Femur (tissue), 1 donor: ENCODE measurements at regions not wholly inside any gene's neighbourhood (a gene's known extent, or its start where the extent isn't known, plus 50 kb on each side); places are given as distances from the start of the nearest gene placed in this dataset.
A peak's percentile ranks its signal among the peaks of the same experiment; 100 is the strongest.

Source experiments
- DNase-seq: peaks from one replicate; pipeline ENCODE4 v3.0.0-alpha.2; 2017

GRCh38 chr6:98477231-98477630 lies 357.1 kb upstream of the POU3F2 start:
- DNase-seq: peak; percentile 15

DNA sequence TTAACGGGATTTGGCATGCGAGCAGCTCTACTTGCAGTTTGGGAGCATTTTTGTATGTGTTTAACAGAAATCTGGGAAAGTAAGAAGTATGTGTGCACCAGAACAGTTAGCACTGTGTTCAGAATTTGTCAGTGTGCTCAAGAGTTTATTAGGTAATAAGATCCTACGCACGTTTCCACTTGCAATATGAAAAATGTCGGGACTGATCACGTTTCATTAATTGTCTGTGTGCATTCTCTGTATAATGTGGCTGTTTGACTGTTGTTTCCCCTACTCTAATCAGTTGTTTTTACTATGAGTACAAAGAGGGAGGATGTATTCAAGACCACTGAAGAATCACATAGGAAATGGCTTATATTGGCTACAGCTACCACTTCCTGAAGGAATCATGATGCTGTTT lies 349.7 kb upstream of the POU3F2 start:
- no peak for DNase-seq

- no peak for DNase-seq
Observed at GRCh38 chr6:98485593-98485992, 348.8 kb upstream of the POU3F2 start.

- no peak for DNase-seq
Observed at GRCh38 chr6:98486057-98486456, 348.3 kb upstream of the POU3F2 start.

- no peak for DNase-seq
Observed at GRCh38 chr6:98487612-98488011, 346.8 kb upstream of the POU3F2 start.

DNA sequence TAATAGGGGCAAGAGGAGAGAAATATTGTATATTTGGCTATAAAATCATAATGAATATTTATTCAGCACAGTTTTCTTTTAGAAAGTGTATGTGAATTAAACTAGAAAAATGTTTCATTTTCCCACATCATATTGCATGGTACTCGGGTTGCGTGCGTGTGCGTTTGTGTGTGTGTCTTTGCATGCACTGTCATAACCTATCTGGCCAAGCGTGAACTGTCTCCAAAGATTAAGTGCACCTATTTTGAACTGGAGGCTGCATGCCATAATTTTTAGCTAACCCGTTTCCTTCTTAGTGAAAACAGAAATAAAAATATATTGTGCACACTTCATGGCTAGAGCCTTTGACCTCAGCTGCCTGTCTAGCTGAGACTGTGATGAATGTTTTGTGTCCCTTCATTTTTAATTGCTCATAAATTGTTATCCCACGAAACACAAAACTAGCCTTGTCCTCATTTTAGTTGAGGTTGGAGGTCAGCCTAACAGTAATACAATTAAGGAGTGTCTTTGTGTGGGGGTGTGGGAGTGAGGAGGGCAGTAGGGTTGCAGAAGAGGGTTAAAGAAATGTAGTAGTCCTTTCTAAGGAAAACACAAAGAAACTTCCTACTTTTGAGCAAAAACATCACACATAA lies 336.1 kb upstream of the POU3F2 start:
- DNase-seq: no peak

DNA sequence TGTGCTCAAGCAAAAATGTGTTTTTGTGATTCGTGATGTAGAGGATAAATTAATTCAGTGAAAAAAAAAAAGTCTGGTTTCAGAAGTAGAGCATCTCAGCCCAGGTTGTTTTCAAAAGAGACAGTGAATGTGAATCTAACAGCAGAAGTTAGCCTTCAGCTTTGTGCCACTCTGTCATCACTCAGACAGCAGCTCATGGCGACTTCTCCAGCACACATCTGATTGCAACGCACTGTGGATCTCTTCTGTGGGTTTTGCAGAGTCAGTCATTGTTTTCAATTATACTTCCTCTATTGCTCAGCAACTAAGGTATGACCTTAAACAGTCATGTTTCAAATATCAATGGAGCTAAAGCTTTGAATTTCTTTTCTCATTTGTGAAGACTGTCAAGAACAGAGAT lies 335.5 kb upstream of the POU3F2 start:
- no peak for DNase-seq

DNA sequence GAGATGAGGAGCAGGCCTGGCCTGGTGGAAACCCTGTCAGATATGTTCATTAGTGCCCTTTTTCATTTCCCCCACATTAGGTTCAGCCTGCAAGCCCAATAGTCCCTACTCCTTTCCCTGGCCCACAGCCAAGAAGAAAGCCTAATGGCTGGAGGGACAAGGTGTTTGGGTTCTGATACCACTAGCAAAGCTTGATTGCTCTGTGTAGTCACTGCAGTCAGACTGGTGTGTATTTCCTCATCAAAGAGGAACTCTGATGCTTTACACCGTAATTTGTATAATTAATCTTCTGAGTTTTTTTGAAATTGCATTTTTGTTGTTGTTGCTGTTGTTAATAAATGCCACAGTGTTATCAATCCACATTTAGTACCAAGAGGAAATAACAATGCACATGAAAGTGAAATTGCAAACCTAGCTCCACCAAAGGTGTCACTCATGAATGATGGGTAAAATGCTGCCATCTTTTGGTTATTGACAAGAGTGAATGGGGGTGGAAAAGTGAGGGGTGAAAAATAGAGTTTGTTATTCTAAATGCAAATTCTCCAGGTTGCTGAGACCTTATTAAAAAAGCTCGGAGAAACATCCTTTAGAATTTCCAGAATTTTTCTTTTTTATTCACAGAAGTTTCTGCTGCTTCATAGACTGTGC lies 320.2 kb upstream of the POU3F2 start:
- DNase-seq: no peak

- no peak for DNase-seq
Observed at GRCh38 chr6:98514796-98515195, 319.6 kb upstream of the POU3F2 start.

- DNase-seq: no peak
Observed at GRCh38 chr6:98516206-98516605, 318.2 kb upstream of the POU3F2 start.

- no peak for DNase-seq
Observed at GRCh38 chr6:98516866-98517265, 317.5 kb upstream of the POU3F2 start.

- no peak for DNase-seq
Observed at GRCh38 chr6:98525860-98526259, 308.5 kb upstream of the POU3F2 start.

- DNase-seq: no peak
Observed at GRCh38 chr6:98526465-98526864, 307.9 kb upstream of the POU3F2 start.

- DNase-seq: no peak
Observed at GRCh38 chr6:98529364-98529763, 305.0 kb upstream of the POU3F2 start.

- DNase-seq: no peak
Observed at GRCh38 chr6:98530732-98531131, 303.6 kb upstream of the POU3F2 start.

GRCh38 chr6:98532004-98532403 lies 302.4 kb upstream of the POU3F2 start:
- DNase-seq: no peak

GRCh38 chr6:98539741-98540140 lies 294.6 kb upstream of the POU3F2 start:
- no peak for DNase-seq

DNA sequence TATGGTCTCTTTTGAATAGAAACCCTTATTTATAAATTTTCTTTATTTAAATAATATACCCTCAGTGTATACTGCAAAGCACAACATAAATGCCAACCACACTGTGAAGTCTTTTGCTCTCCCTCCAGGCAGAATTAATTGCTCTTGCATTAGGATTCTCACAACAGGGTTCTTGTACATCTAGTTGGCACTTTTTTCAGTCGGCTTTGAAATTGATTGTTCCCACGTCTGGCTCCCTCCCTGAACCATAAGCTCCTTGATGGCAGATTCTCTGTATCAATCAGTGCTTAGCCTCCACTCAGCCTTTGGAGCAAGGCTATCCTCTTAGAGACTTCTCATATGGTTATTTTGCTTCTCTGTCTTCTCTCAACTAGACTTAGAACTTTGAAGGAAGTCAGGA lies 288.0 kb upstream of the POU3F2 start:
- DNase-seq: no peak

DNA sequence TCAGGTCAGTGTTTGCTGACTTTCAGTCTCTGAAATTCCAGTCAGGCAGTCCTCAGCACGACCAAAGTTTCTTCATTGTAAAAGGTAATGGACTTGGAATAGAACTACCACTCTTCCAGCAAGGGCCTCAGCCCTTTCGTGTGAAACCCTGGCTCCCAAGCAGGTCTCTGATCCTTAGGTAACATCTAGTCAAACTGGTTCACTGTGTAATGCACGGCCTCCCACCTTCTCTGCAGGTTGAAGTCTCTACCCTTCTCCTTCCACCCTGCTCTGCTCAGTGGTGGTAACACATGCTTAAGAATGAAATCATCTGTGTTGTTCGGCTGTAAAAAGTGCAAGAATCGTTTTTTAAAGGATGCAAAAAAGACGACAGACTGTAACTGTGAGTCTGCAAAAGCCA lies 287.2 kb upstream of the POU3F2 start:
- DNase-seq: no peak

GRCh38 chr6:98547634-98548033 lies 286.7 kb upstream of the POU3F2 start:
- no peak for DNase-seq

- DNase-seq: no peak
Observed at GRCh38 chr6:98548301-98548700, 286.1 kb upstream of the POU3F2 start.

- no peak for DNase-seq
Observed at GRCh38 chr6:98560418-98560817, 274.0 kb upstream of the POU3F2 start.

DNA sequence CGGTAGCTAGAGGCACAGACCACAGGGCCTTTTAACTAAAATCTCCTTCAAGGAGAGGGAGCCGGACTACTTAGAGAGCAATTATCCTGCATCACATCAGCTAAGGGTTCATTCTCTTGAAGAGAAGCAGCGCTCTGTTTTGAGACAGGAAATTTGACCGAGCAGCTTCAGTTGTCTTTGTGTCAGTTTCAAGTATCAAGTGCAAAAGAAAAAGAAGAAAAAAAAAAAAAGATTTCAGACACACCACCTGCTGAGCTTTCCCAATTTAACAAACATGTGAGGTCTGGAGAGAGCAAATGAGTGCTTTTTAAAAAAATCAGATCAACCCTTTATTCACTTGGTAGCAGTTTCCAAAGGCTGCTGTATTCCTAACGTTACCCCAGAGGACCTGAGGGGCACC lies 273.5 kb upstream of the POU3F2 start:
- no peak for DNase-seq

- DNase-seq: no peak
Observed at GRCh38 chr6:98566126-98566525, 268.2 kb upstream of the POU3F2 start.

DNA sequence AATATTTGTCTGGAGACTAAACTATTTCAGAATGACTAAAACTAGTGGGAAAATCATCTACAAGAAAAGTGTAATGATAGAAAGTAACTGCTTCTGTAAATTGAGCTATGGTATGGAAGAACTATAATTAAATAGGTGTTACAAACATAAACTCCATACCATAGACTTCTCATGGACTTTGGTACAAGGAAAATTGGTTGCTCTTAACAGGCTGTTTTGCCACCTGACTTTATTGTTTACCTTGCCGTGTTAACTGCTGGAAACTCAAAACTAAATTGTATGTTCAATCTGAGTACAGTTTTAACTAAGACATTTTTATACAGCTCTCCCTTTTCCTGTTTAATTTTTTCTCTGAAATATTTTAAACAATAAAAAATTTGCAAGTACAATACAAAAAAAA lies 261.8 kb upstream of the POU3F2 start:
- no peak for DNase-seq
